ENCODE measurements at regions not wholly inside any gene's neighbourhood (a gene's known extent, or its start where the extent isn't known, plus 50 kb on each side); places are given as distances from the start of the nearest gene placed in this dataset.

DNA sequence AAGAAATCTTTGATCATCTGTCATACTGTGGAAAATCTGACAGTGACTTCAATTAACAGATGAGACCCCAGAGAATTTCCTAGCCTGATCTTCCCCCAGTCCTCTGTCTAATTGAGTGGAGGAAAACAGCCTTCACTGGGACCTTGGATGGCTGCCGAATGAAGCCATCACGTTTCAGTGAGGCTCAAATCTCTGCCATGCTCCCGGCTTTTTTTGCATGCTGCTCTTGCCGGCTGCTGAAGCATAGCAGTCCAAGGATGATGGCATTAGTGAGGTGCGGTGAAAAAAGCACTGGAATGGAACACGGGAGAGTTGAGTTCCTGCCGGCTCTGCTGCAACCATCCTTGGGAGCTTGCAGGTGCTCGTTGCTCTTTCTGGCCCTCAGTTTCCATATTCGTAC lies 430.5 kb downstream of the SLC4A3 start:
- no peak for ATAC-seq
- intact Hi-C loops (cut with DNase I): no loop called here
- no peak for DNase-seq (ENCODE audit: low spot score)

GRCh38 chr2:220064111-220065030 lies 436.9 kb downstream of the SLC4A3 start:
- ATAC-seq (no peak), DNase-seq (ENCODE audit: low spot score) (no peak)
- intact Hi-C loops (cut with DNase I): no loop called here

GRCh38 chr2:220065581-220065980 lies 438.2 kb downstream of the SLC4A3 start:
- no peak for DNase-seq (ENCODE audit: low spot score)
- intact Hi-C loops (cut with DNase I): no loop called here
- no peak for ATAC-seq

DNA sequence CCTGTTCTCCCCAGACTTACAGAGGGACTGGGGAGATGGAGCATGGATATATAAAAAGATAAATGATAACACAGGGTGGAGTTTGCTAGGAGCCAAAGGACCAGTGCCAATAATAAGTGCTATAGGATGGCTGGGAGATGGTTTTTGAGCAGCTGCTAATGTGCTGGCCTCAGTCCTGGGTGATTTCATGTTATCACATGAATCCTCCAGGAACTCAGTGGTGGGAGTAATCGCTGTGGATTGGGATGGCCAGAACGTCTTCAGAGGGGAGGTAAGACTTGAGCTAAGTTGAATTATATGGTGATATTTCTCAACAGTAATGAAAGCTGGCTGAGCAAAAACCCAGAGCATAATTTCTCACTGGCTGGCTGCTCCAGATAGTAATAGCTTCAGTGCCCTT lies 441.4 kb downstream of the SLC4A3 start:
- intact Hi-C loops (cut with DNase I): loop anchor here (1.0 kb wide), 1 partner anchor 38 kb away; no protein-coding TSS in a partner anchor
- DNase-seq (ENCODE audit: low spot score): no peak

GRCh38 chr2:220070349-220070748 lies 442.9 kb downstream of the SLC4A3 start:
- intact Hi-C loops (cut with DNase I): no loop called here
- DNase-seq (ENCODE audit: low spot score) (no peak), ATAC-seq (no peak)

More for the DNA sequence above, 441.4 kb downstream of the SLC4A3 start:
- ATAC-seq: no peak

DNA sequence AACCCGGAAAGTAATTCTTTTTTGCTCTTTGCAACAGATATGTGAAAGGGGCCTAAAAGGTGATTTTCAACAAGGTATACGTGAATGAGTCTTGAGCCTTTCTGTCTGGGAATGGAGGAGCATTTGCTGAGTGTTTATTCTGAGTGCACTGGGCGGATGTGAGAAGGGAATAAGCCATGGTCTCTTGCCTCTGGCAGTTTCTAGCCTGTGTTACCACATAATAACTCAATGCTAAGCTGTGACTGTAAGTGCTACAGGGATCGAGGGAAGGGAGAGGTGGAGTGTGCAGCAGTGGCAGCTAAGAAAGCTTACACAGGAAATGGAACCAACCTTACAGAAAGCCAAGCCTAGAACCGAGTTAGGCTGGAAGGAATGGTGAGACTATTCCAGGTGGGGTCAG lies 444.3 kb downstream of the SLC4A3 start:
- ATAC-seq: no peak
- no peak for DNase-seq (ENCODE audit: low spot score)
- intact Hi-C loops (cut with DNase I): no loop called here

- DNase-seq (ENCODE audit: low spot score): no peak
Measured at GRCh38 chr2:220072669-220073220, 445.3 kb downstream of the SLC4A3 start.

GRCh38 chr2:220075835-220076234 lies 448.4 kb downstream of the SLC4A3 start:
- intact Hi-C loops (cut with DNase I): no loop called here
- DNase-seq (ENCODE audit: low spot score) (no peak), ATAC-seq (no peak)

More at GRCh38 chr2:220072669-220073220, 445.3 kb downstream of the SLC4A3 start:
- intact Hi-C loops (cut with DNase I): no loop called here
- ATAC-seq: no peak

- intact Hi-C loops (cut with DNase I): no loop called here
- ATAC-seq: peak; percentile 94
- DNase-seq (ENCODE audit: low spot score): no peak
Measured at GRCh38 chr2:220076734-220077133, 449.3 kb downstream of the SLC4A3 start.

- ATAC-seq (peak; percentile 83), DNase-seq (ENCODE audit: low spot score) (no peak)
- intact Hi-C loops (cut with DNase I): no loop called here
Measured at GRCh38 chr2:220077488-220077887, 450.1 kb downstream of the SLC4A3 start.

DNA sequence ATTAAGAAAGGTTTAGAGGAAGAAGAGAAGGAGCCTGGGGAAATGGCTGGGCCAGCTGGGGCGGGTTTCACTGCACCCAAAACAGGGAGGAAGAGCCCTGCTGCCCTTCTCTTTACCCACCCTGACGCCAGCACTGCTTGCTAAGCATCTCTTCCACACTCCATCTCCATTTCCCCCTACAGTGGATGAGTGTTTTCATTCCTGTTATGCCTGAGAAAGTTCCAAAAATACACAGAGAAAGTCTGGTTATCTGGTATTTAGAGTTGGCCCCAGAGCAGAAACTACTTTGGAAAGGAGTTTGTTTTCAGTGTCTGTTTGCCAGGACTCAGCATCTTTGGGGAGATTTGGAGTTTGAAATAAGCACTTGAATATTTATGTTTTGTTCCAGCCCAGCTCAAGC lies 451.0 kb downstream of the SLC4A3 start:
- no peak for DNase-seq (ENCODE audit: low spot score)
- intact Hi-C loops (cut with DNase I): no loop called here
- ATAC-seq: peak; percentile 67

DNA sequence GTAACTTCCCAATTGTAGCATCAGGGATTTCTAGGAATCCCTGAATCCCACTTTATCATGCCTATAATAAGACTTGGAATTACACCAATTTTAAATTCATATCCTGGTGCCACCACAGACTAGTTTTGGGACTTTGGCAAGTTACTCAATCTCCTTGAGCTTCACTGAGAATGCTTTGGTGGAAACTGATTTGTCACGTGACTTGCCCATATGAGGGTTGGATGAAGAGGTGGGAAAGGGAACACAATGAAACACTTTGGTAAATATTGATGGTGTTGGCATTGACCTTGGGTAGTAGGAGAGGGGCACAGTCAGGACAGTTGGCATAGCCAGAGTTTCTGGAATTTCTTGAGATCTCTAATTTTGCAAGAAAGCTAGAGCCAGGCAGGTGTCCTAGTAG lies 452.2 kb downstream of the SLC4A3 start:
- ATAC-seq (no peak), DNase-seq (ENCODE audit: low spot score) (no peak)
- intact Hi-C loops (cut with DNase I): no loop called here

- no peak for ATAC-seq
- no peak for DNase-seq (ENCODE audit: low spot score)
- intact Hi-C loops (cut with DNase I): no loop called here
Measured at GRCh38 chr2:220081171-220081570, 453.7 kb downstream of the SLC4A3 start.

DNA sequence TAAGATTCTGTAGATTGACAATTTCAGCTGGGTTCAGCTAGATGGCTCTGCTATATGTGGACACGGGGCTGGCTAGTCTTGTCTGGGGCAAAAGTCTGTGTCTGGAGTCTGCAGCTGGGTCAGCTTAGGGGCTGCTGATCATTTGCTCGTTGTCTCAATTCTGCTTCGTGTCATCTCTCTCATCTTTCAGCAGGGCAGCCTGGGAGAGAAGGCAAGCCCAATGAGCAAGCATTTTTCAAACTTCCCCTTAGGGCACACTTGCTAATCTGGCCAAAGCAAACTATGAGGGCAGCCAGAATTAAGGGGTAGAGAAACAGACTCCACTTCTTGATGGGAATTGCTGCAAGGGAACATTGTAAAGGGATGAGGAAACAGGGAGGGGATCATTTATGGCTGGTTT lies 462.6 kb downstream of the SLC4A3 start:
- intact Hi-C loops (cut with DNase I): loop anchor here (10.0 kb wide), 1 partner anchor 1635 kb away; no protein-coding TSS in a partner anchor
- ATAC-seq (no peak), DNase-seq (ENCODE audit: low spot score) (no peak)

- DNase-seq (ENCODE audit: low spot score): no peak
- intact Hi-C loops (cut with DNase I): loop anchor here (10.0 kb wide), 1 partner anchor 1642 kb away; no protein-coding TSS in a partner anchor
Measured at GRCh38 chr2:220096406-220096805, 469.0 kb downstream of the SLC4A3 start.

GRCh38 chr2:220101980-220102379 lies 474.6 kb downstream of the SLC4A3 start:
- ATAC-seq (no peak), DNase-seq (ENCODE audit: low spot score) (no peak)
- intact Hi-C loops (cut with DNase I): loop anchor here (5.0 kb wide), 1 partner anchor 630 kb away; no protein-coding TSS in a partner anchor

More at GRCh38 chr2:220096406-220096805, 469.0 kb downstream of the SLC4A3 start:
- no peak for ATAC-seq

DNA sequence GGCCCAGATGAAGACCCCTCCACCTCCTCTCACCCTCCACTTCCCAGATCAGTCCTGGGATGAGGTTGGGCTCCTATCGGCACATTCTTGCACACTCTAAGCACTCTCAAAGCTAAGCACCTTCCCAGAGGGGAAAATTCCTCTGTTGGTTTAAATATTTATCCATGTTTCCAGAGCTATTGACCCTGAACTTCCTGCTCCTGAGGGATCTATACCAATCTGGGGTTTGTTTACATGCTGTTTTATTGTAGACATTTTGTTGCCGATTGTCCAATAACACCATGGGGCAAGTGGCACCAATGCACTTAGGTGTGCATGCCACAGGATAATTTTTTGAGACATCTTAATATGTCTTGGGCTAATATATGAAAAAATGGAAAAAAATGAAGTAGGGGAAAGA lies 476.2 kb downstream of the SLC4A3 start:
- no peak for ATAC-seq
- no peak for DNase-seq (ENCODE audit: low spot score)
- intact Hi-C loops (cut with DNase I): loop anchor here (5.0 kb wide), 1 partner anchor 629 kb away; no protein-coding TSS in a partner anchor

DNA sequence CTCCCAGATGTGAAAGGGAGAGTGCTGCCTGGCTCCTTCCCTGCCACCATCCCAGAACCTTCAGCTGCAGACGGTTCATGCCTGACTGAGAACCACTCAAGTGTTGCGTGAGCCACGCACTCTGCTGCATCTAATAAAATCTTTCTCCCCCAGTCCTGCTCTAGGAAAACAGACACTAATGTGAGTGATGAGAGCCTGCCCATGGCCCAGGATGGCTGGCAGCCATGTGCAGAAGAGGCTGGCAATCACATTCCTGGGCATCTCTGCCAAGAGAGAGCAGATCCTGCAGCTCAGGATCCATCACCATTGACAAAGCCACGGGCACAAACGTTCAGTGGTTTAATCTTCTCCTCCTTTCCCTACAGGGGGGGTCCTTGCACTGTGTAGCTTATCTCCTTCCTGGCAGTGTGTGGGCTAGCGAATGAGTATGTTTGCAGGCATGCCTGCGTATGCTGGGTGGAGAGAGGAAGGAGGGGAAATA lies 477.5 kb downstream of the SLC4A3 start:
- ATAC-seq (peak; percentile 80), DNase-seq (ENCODE audit: low spot score) (no peak)
- intact Hi-C loops (cut with DNase I): loop anchor here (5.0 kb wide), 1 partner anchor 627 kb away; no protein-coding TSS in a partner anchor

DNA sequence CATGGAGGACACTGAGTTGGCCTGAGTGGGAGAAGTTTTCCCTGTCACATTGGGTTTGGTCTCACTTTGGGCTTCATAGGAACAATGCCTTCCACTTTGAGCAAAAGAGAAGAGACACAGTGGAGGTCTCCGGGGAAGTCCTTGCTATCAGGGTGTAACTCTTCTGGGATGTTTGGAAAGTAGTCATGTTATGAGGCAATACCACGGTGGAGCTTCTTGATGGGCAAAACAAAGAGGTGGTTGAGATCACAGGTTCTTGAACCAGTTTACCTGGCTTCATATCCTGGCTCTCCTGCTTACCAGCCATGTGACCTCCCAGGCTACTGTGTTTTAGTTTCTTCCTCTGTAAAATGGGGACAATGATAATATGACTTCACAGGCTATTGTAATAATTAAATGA lies 478.6 kb downstream of the SLC4A3 start:
- ATAC-seq: no peak
- DNase-seq (ENCODE audit: low spot score): no peak
- intact Hi-C loops (cut with DNase I): no loop called here

DNA sequence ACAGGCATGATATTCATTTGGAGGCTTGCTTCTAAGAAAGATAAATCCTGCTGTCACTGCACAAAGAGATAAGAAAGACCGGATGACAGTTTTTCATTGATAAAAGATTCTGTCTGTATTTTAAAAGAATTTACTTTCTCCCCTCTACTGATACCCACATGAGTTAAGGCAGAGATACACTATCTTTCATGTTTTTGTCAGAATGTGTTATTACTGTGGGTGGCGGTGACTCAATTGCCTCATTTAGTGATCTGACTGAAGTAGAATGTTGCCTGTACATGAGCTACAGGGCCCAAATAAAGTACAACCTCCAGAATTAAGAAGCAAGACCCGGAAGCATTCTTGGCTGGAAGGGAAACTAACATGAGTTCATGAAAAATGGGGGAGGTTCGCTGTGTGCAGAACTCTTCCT lies 480.0 kb downstream of the SLC4A3 start:
- ATAC-seq (no peak), DNase-seq (ENCODE audit: low spot score) (no peak)
- intact Hi-C loops (cut with DNase I): no loop called here
